Right renal cortex interstitium (tissue), 3 donors: ENCODE measurements at regions not wholly inside any gene's neighbourhood (a gene's known extent, or its start where the extent isn't known, plus 50 kb on each side); places are given as distances from the start of the nearest gene placed in this dataset.

ENCODE experiments used
- DNase-seq, 3 donors: peaks; one replicate each; pipeline ENCODE4 v3.0.0-alpha.2; 2013; ENCODE audit warnings: low read depth in 3 of 3, low spot score in 2 of 3

DNA sequence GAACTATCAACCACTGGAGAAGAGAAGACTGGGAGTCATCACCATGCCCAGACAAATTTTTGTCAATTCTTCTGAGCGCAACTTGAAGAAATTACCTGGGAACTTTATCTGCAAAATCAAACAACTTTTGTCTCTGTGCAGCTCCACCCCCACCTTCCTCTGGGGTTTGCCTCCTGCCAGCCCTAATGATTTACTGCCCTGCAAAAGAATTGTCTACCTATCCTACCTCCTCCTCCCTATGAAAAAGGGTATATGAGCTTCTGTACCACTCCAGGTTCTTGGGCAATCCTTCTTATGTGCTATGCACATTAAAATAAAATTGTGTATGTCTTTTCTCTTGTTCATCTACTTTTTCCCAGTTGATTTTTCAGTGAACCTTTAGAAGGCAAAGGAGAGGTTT lies 191.9 kb downstream of the URB2 start:
- no peak for DNase-seq

DNA sequence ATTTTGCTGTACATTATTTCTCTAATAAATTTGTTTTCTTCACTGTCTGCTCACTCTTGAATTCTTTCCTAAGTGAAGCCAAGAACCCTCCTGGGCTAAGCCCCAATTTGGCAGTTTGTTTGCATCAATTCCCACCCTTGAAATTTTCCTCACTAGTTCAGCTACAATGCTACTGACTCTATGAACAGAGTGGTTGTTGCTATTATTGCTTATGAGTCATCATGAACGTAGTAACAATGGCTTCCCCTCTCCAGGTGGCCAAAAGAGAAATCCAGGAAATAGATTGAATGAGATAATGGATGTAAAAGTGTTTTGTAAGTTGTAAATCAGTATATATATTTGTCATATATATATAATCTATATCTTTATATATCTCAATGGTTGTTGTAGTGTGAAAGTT lies 193.0 kb downstream of the URB2 start:
- no peak for DNase-seq

DNA sequence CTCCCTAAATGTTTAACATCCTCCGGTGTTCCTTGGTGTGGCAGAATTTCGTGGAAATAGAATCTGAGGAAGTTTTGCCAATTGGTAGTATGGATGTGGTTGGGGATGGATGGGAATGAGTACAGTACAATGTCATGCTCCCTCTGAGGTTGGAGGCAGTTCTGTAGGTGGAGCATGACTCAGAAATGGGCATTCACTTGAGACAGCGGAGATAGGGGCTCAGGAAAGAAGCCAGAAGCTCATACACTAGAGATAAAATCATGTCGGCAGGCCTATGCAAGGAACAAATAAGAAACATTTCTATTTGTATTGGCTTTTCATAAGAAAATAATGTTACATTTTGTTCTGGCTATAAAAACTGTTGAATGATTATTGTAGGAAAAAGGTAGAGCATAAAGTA lies 196.0 kb downstream of the URB2 start:
- DNase-seq = no peak

DNA sequence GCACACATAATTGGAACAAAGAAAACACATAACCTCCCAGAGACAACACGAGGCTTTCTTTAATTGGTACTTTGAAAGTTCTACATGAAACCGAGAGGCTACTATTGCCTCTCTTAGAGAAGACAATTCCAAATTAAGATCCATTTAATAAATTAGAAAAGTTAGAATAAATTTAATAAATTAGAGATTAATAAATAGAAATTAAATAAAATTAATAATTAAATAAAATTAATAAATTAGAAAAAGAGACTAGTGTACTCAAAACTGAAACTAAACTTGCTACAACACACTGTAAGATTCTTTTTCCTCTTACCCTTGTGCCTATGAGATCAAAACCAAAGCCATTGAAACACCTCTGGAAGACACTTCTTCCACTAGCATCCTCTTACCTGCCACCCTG lies 199.0 kb downstream of the URB2 start:
- DNase-seq = no peak

DNA sequence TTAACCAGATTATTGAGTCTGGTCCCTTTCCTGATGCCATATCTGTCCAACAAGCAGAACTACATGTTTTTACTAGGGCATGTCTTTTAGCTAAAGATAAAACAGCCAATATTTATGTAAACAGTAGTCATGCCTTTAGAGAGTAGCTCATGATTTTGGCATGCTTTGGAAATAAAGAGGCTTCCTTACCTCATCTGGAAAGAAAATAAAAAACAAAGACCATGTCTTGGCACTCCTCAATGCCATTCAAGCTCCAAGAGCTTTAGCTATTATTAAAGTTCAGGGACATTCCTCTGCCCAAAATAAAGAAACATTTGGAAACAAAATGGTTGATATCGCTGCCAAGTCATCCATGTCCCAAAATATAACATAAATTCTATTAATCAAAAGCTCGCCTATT lies 202.4 kb downstream of the URB2 start:
- DNase-seq = no peak

DNA sequence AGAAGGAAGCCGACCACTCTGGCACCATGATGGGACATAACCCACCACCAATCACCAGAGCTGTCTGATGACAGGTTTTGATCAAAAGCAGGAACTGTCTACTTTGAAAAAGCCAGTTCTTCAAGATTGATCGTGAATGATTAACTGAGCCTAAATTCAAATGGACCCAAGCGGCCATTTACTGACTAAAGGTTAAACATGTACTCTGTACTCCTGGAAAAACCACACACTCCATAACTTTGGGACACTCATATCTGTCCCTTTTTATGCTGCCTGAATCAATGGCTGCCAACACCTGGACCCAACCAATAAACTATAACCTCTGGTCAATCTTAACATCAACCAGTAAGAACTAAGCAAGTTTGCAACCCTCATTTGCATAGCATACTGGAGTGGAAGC lies 206.6 kb downstream of the URB2 start:
- DNase-seq = no peak

DNA sequence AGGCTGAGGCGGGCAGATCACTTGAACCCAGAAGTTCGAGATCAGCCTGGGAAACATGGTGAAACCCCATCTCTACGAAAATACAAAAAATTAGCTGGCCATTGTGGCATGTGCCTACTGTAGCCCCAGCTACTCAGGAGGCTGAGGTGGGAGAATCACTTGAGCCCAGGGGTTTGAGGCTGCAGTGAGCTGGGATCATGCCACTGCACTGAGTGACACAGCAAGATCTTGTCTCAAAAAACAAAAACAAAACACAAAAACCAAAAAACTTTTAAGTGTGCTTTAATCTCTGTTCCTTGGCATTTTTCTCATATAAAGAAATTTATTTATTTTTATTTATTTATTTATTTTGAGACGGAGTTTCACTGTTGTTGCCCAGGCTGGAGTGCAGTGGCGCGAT lies 208.2 kb downstream of the URB2 start:
- DNase-seq = no peak

DNA sequence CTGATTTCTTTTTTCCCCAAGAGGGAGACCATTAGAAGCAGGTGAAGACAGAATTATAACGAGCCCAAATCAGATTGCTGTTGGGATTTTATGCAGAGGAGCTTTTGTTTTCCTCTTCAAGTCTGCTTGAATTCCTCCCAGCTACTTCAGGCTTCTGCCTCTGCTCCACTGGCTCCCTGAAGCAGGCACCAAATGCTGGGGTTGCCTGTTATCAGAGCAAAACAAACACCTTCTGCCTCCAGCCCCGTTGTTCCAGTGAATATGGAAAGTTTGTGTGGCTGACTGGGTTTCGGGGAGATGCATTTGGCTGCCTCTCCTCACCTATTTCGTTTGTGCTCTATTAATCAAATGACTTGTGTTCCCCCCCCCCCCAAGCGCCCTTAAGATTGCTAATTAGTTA lies 209.2 kb downstream of the URB2 start:
- no peak for DNase-seq

DNA sequence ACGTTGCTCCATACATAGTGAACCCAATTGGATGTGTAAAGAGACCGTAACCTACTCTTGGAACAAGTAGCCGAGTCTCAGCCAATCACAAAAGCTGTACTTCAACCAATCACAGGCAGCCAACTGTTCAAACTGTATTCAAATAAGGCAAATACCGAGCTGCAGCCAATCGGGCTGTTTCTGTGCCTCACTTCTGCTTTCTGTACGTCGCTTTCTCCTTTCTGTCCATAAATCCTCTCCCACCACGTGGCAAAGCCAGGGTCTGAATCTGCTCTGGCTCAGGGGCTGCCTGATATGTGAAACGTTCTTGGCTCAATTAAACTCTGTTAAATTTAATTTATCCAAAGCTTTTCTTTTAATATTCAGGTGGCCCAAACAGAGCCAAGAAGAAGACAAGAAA lies 210.3 kb downstream of the URB2 start:
- DNase-seq = no peak

DNA sequence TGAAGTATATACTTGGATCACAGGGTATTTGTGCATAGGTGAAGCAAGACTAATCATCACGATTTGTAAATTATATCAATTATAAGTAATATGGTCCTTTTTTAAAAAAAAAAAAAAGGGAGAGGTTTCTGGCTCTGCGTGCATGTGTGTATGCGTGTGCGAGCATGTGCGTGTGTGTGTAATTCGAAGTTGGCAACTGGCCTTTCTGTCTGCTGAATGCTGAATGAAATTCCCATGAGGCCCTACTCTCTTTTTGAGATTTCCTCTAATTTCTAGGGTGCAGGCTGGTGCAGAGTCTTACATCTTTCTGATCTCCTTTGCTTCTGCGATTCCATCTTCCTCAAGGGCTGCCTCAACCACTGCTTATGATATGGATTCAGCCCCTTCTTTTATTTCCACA lies 212.2 kb downstream of the URB2 start:
- DNase-seq = no peak

DNA sequence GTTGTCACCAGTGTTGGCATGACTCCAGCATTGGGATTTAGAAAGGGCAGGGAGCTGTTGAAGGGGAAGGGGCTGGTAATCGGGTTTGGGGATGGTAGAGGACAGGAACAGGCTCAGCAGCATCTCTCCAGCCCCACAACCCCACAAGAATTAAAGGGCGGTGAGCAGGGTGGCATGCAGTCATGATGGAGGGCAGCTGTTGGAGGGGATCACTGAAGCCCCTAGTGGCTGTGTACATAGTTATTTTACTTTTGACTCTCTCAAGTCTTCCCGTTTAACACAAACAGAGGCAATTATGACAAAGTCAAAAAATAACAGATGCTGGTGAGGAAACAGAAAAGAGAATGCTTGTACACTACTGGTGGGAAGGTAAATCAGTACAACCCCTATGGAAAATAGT lies 213.8 kb downstream of the URB2 start:
- DNase-seq = no peak

DNA sequence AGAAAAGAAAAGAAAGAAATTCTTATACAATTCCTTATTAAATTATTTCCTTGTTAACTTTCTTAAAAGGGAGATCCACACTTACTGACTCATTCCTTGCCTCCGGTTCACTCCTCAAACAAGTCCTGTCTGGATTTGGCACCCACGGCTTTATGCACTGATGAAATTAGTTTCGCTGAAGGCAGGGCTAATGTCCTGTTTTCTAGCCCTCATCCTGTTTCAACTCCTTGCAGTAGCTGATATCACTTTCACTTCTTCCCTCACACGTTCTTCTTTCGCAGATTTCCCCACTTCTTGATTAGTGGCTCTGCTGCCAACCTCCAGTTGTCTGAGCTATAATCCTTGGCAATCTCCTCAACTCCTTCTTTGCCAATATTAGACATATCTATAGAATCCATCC lies 215.2 kb downstream of the URB2 start:
- DNase-seq = no peak

DNA sequence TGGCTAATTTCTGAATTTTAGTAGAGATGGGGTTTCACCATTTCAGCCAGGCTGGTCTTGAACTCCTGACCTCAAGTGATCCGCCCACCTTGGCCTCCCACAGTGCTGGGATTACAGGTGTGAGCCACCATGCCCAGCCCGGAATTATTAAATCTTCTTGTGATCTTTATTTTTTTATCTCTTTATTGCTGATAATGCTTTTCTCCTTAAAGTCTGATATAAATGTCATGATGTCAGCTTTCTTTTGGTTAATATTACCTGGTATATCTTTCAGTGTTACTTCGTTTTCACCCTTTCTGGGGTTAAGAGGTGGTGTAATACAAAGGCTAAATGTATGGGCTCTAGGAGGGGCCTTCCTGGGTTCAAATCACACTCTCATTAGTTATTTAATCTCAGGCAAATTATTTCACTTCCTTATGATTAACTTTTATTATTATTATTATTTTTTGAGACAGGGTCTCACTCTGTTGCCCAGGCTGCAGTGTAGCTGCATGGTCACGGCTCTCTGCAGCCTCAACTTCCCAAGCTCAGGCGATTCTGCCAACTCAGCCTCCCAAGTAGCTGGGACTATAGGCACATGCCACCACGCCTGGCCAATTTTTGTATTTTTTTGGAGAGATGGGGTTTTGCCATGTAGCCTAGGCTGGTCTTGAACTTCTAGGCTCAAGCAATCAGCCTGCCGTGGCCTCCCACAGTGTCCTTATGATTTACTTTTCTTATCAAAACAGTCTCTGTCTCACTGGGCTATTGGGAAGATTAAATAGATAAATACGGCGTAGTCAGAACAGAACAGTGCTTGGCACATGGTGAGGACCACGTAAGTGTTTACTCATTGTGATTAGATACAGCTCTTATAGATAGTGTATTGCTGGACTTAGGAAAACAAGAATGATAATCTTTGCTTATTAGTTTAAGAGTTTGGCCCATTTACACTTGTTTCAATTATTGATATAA lies 216.5 kb downstream of the URB2 start:
- DNase-seq = no peak

DNA sequence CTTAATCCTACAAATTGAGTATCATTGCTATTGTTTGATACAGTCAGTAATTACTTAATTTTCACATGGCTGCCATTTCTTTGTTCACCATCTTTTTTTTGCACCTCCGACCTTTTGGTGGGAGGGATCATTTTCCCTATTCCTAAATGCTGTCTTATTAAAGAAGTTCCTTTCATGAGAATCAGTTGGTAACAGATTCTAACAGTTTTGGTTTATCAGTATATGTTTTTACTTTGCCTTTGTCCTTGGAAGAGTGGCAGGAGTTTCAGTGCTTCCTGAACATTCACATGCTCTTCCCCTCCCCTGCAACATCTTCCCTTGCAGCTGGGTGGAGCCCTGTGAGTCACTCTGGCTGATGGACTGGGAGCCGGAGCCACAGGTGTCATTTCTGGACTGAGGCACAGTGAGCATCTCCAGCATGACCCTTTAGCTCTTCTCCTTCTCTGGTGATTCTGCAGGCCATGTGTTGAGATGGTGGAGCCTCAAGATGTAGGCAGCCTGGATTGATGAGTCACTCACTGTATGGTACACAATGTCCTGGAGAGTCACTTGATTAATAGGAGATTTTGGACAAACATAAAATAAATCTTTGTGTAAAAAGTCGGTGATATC lies 217.7 kb downstream of the URB2 start:
- no peak for DNase-seq

DNA sequence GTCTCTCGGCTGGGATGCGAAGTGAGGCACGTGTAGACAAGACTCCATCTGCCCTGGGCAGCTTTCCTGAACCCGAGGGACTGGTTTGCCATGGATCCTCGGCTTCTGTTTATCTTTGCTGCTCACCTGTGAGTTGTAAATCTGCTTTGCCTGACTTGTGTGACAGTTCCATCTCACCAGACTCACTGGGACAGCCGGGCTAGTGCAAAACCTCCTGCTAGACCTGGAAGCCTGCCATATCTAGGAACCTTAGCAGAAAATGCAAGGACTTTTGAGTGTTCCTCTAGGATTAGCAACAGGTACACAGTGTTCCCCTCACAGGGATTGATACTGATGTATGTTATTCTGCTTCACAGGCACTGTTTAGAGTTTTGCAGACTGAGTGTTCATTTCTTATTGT lies 218.6 kb downstream of the URB2 start:
- DNase-seq = no peak

DNA sequence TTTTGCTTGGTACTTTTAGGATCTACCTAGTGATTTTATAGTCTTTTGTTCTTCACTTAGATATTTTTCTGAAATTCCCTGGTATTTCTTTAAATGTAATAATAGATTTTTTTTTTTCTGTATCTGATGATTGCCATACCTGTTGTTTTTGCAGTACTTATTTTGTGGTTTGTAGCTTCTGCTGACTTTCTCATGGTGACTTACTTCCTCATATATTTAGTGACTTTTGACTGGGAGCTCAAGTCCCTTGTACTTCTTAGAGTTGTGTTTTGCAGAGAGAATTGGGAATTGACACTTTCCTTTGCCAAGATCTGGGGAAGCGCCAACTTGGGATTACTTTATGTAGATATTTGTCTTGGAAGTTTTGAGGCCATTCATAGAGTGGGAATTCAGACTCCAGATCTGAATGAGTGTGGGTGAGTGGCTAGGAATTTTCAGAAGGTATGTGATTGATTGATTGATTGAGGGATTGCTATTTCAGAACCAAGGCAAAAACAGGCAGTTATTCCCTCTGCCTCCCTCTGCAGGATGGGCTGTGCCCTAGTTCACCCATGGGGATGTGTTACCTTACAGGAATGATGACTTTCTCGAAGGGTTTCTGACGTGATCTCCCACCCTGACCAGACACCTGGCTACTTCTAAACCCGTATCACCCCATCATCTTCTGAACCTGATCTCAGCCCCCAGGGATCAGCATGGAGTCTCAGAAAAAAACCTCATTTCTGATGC lies 219.5 kb downstream of the URB2 start:
- DNase-seq = no peak

DNA sequence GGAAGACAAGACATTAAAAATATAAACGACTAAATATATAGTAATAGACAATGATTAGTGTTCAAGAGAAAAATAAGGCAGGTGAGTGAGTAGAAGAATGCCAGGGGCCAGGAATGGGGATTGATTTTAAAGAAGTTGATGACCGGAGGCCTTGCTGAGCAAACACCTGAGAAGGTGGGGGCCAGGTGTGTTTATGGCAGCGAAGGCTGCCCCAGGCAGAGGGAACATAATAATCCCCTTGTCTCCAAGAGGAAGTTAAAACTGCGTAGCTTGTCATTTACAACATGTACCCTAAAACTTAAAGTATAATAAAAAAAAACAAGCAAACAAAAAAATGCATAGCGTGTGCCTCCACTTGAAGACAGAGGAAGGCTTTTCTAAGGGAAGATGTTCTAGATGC lies 220.3 kb downstream of the URB2 start:
- no peak for DNase-seq

DNA sequence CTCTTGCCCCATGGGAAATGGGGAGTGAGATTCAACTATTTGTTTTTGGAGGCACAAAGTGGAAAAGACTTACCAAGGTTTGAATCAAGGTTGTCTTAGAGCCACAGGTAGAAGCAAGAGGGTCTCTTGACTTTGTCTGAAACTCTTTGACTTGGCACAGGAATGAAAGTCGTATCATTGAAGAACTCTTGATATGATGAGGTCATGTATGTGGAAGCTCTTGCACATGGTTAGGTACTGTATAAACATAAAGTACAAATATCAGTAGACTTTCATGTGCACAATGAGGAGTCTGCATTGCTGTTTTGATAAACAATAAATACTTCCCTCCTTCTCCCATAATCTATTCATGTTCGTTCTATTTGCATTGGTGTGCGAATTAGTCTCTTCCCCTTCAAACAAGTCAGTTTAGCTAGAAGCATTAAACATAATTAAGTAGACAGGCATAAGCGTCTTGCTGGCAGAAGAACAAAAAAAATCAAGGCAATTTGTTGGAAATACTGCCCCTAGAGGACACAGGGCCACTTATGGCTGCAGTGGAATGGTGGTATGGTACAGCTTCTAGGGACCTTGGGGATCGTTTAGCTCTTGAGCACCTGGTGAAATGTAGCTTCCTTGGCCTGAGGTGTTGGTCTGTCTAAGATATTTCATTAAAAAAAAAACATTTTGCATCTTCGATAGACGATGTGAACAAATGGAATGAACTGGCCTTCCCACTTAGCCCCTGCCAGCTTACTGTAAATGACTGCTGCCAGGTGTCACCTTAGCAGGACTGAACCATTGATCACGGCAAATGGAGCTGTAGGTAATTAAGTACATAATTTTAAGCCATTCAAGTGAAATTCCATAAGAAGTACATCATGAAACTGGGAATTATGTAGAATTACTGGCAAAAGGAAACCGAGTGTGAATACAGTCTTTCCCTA lies 218.0 kb upstream of the GALNT2 start:
- no peak for DNase-seq

DNA sequence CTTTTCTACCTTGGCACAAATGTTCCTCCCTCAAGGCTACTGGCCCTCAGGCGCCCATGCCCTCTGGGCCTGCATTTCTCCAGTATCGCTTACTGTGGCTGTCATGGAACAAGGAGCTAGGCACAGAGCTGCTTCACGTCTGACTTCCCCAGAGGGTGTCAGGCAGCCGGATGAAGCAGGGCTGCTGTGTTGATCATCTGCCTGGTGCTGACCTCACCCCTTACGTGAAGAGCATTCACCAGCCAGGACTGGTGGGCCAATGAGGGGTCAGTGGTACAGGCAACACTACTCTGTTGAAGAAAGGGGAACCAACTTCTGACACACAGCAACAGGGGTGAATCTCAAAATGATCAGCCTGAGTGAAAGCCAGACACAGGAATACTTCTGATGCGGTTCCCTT lies 215.5 kb upstream of the GALNT2 start:
- no peak for DNase-seq

DNA sequence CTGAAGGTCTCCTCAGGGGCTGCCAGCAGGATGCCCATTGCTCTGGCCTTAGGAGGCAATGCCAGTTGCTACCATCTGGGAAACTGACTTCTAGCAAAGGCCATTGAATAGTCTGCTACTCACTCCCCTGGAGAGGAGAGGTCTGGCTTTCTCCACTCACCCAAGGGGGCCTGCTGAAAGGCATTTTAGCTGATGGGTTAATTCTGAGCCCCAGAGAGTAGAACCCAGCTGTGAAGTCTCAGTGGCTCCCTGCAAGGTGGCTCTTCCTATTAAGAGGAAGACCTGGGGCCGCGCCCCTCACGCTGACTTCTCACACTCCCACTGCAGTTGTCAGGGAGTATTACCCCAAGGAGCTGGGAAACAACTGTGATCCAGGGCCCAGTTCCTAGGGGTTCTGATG lies 213.3 kb upstream of the GALNT2 start:
- no peak for DNase-seq

DNA sequence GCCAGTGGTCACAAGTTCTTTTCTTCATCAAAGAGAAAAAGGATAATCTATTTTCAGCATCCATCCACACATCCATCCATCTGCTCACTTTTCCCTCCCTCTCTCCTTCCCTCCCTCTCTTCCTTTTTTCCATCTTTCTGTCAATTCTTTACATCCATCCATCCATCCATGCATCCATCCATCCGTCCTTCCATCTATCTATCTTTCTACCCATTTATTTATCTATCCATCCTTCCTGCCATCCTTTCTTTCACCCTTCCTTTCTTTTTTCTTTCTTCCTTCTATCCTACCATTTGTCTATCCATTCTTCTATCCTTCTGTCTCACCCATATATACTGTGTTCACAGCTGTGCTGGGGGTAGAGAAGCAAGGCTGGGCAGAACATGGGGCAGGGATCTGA lies 212.4 kb upstream of the GALNT2 start:
- no peak for DNase-seq
